PC-3 (cell line): ENCODE measurements at regions not wholly inside any gene's neighbourhood (a gene's known extent, or its start where the extent isn't known, plus 50 kb on each side); places are given as distances from the start of the nearest gene placed in this dataset.

Experiments
- ATAC-seq: fragments of 200-7000 bp; cut with Tn5 transposase; 2 replicates; pipeline ENCODE4 v1.9.1; 2020; ENCODE audit warnings: mild to moderate bottlenecking, moderate library complexity
- BruUV-seq: library from RNA; stranded (reverse); fragments of 400-500 nt; replicated peaks from 2 replicates; lab custom pipeline; 2021; lab: Mats Ljungman, UMichigan
- CTCF ChIA-PET: fragments of 300-600 bp; sonication (Branson Sonifier 250); formaldehyde crosslinking; loops from one replicate; lab custom pipeline; 2022; ENCODE audit warnings: antibody characterized with exemption; lab: Charles Lee
- POLR2A ChIA-PET: fragments of 300-600 bp; sonication (Branson Sonifier 250); formaldehyde crosslinking; loops from one replicate; lab custom pipeline; 2022; ENCODE audit warnings: antibody characterized with exemption; ENCODE audit not compliant: unreplicated experiment; lab: Charles Lee
- DNase-seq: peaks from one replicate; pipeline ENCODE4 v3.0.0-alpha.2; 2015
- H2AFZ ChIP-seq: fragments of 300-600 bp; sonication (generic); 2 replicates; pipeline ENCODE4 v1.6.0; 2016; ENCODE audit warnings: antibody characterized with exemption, low read length
- H3F3A ChIP-seq: fragments of 300-600 bp; sonication (generic); one replicate; pipeline ENCODE4 v1.6.0; 2017; ENCODE audit warnings: antibody characterized with exemption, low read length, control low read depth, mild to moderate bottlenecking; ENCODE audit not compliant: unreplicated experiment
- H3K27ac ChIP-seq: fragments of 300-600 bp; sonication (generic); 2 replicates; pipeline ENCODE4 v1.5.1; 2016; ENCODE audit warnings: mild to moderate bottlenecking, low read length
- H3K27me3 ChIP-seq: fragments of 300-600 bp; sonication (generic); 2 replicates; pipeline ENCODE4 v1.6.1; 2016; ENCODE audit warnings: low read length, mixed read lengths
- H3K36me3 ChIP-seq: fragments of 300-600 bp; sonication (generic); 2 replicates; pipeline ENCODE4 v1.6.1; 2016; ENCODE audit warnings: low read depth, mixed run types, low read length, mixed read lengths
- H3K4me1 ChIP-seq: fragments of 300-600 bp; sonication (generic); 2 replicates; pipeline ENCODE4 v1.5.1; 2016; ENCODE audit warnings: low read length; ENCODE audit not compliant: insufficient read depth
- H3K4me2 ChIP-seq: fragments of 300-600 bp; sonication (generic); 2 replicates; pipeline ENCODE4 v1.6.0; 2016; ENCODE audit warnings: low read length
- H3K4me3 ChIP-seq: fragments of 300-600 bp; sonication (generic); 2 replicates; pipeline ENCODE4 v1.5.1; 2016; ENCODE audit warnings: mild to moderate bottlenecking, low read length, mixed read lengths
- H3K79me2 ChIP-seq: fragments of 300-600 bp; sonication (generic); 2 replicates; pipeline ENCODE4 v1.6.1; 2017; ENCODE audit warnings: low read length, mixed read lengths
- H3K9ac ChIP-seq: fragments of 300-600 bp; sonication (generic); 2 replicates; pipeline ENCODE4 v1.6.0; 2016; ENCODE audit warnings: mild to moderate bottlenecking, low read length
- H3K9me2 ChIP-seq: fragments of 300-600 bp; sonication (generic); replicated peaks from 2 replicates; pipeline ENCODE4 v1.6.1; 2016; ENCODE audit warnings: mixed run types, low read length, mixed read lengths
- H3K9me3 ChIP-seq: fragments of 300-600 bp; sonication (generic); 2 replicates; pipeline ENCODE4 v1.6.1; 2016; ENCODE audit warnings: low read length, mixed read lengths
- H4K20me1 ChIP-seq: fragments of 300-600 bp; sonication (generic); 2 replicates; pipeline ENCODE4 v1.6.1; 2016; ENCODE audit warnings: low read length, mixed read lengths
- EZH2 ChIP-seq: fragments of 300-600 bp; sonication (generic); IDR thresholded peaks from one replicate; pipeline ENCODE4 v1.6.1; 2017; ENCODE audit warnings: antibody characterized with exemption, mild to moderate bottlenecking, low read length; ENCODE audit not compliant: unreplicated experiment
- EZH2phosphoT487 ChIP-seq: fragments of 300-600 bp; sonication (generic); IDR thresholded peaks from 2 replicates; pipeline ENCODE4 v1.6.1; 2018; ENCODE audit warnings: mild to moderate bottlenecking, antibody characterized with exemption, low read length, borderline replicate concordance
- intact Hi-C: fragments of 100-400 bp; cut with micrococcal nuclease; formaldehyde crosslinking; loops from 2 replicates; pipeline ENCODE4 v1.9.0; 2023
- TF ChIP-seq, protein P1 (sequence below): fragments of 300-600 bp; sonication (generic); conservative IDR thresholded peaks from 2 replicates; pipeline ENCODE4 v1.5.1; 2017; ENCODE audit warnings: antibody characterized with exemption, low read depth, mild to moderate bottlenecking, low read length

GRCh38 chr1:209208648-209209047, 374.9 kb upstream of the CAMK1G start:
- ChIA-PET POLR2A (no interaction called here), CTCF (interaction anchor here (1.5 to 2.7 kb wide), 4 partner anchors 38 to 359 kb away, joined by 6 to 35 read pairs (median 8); no protein-coding TSS in a partner anchor)
- Histone ChIP-seq H3K27me3 (no peaks in the 10 kb centered on the region), H3K36me3 (no peaks in the 10 kb centered on the region), H3K4me3 (peak overlapping the region; percentile 66), H3K9ac (no peak overlapping the region), H3K9me2 (no peaks in the 10 kb centered on the region), H3K79me2 (no peaks in the 10 kb centered on the region), H3K4me2 (peak overlapping the region; percentile 90), H2AFZ (peak overlapping the region; percentile 93), H3K27ac (peak overlapping the region; percentile 26), H3F3A (no peaks in the 10 kb centered on the region), H3K9me3 (no peaks in the 10 kb centered on the region), H4K20me1 (no peaks in the 10 kb centered on the region), H3K4me1 (peaks cover 22% of the 10 kb centered on the region)
- ATAC-seq: peak; percentile 79
- TF ChIP-seq, protein P1, sequence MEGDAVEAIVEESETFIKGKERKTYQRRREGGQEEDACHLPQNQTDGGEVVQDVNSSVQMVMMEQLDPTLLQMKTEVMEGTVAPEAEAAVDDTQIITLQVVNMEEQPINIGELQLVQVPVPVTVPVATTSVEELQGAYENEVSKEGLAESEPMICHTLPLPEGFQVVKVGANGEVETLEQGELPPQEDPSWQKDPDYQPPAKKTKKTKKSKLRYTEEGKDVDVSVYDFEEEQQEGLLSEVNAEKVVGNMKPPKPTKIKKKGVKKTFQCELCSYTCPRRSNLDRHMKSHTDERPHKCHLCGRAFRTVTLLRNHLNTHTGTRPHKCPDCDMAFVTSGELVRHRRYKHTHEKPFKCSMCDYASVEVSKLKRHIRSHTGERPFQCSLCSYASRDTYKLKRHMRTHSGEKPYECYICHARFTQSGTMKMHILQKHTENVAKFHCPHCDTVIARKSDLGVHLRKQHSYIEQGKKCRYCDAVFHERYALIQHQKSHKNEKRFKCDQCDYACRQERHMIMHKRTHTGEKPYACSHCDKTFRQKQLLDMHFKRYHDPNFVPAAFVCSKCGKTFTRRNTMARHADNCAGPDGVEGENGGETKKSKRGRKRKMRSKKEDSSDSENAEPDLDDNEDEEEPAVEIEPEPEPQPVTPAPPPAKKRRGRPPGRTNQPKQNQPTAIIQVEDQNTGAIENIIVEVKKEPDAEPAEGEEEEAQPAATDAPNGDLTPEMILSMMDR: no peak
- no peak for TF ChIP-seq EZH2phosphoT487
- no peak for TF ChIP-seq EZH2
- intact Hi-C loops: loop anchor here (1.0 to 5.0 kb wide), 4 partner anchors 146 to 961 kb away; no protein-coding TSS in a partner anchor
- no TSS peak for BruUV-seq
- DNase-seq: peak; percentile 73

DNA sequence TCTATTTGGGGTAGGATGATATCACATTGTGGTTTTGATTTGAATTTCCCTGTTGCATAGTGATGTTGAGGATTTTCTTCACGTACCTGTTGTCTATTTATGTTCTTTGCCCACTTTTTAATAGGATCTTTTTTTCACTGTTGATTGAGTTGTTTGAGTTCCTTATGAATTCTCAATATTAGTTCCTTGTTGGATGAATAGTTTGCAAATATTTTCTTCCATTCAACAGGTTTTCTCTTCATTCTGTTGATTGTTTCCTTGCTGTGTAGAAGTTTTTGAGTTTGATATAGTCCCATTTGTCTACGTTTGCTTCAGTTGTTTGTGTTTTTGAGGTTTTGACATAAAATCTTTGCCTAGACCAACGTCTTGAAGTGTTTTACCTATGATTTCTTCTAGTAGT, 369.5 kb upstream of the CAMK1G start:
- ChIA-PET CTCF (no interaction called here), POLR2A (no interaction called here)
- H3K4me2 ChIP-seq: no peak overlapping the region
- H3K79me2 ChIP-seq: no peaks in the 10 kb centered on the region
- H3K4me1 ChIP-seq: peaks cover 8% of the 10 kb centered on the region
- no peak for DNase-seq
- no peaks in the 10 kb centered on the region for H3K9me3 ChIP-seq
- ATAC-seq: no peak
- no peak overlapping the region for H2AFZ ChIP-seq
- H3K27ac ChIP-seq: no peak overlapping the region
- no peak overlapping the region for H3K9ac ChIP-seq
- no peaks in the 10 kb centered on the region for H3K27me3 ChIP-seq
- BruUV-seq: no TSS peak
- no peak overlapping the region for H3K4me3 ChIP-seq
- intact Hi-C loops: no loop called here
- H3K9me2 ChIP-seq: no peaks in the 10 kb centered on the region
- H3K36me3 ChIP-seq: no peaks in the 10 kb centered on the region
- H4K20me1 ChIP-seq: no peaks in the 10 kb centered on the region
- no peaks in the 10 kb centered on the region for H3F3A ChIP-seq
- TF ChIP-seq, protein P1: no peak
- no peak for TF ChIP-seq EZH2phosphoT487
- no peak for TF ChIP-seq EZH2

GRCh38 chr1:209215826-209216225, 367.7 kb upstream of the CAMK1G start:
- Histone ChIP-seq H2AFZ (no peak overlapping the region), H3K27me3 (no peaks in the 10 kb centered on the region), H3K4me1 (peaks cover 8% of the 10 kb centered on the region; the same call in 1 of the 2 replicates), H3K4me2 (no peak overlapping the region), H3K9me2 (no peaks in the 10 kb centered on the region), H3K27ac (no peak overlapping the region), H3K36me3 (no peaks in the 10 kb centered on the region), H3F3A (no peaks in the 10 kb centered on the region), H4K20me1 (no peaks in the 10 kb centered on the region), H3K79me2 (no peaks in the 10 kb centered on the region), H3K9ac (no peak overlapping the region), H3K4me3 (no peak overlapping the region), H3K9me3 (no peaks in the 10 kb centered on the region)
- ChIA-PET POLR2A (no interaction called here), CTCF (no interaction called here)
- DNase-seq: no peak
- no TSS peak for BruUV-seq
- intact Hi-C loops: no loop called here
- no peak for ATAC-seq
- no peak for TF ChIP-seq EZH2
- TF ChIP-seq EZH2phosphoT487: no peak
- TF ChIP-seq, protein P1: no peak
